ENCODE measurements at regions not wholly inside any gene's neighbourhood (a gene's known extent, or its start where the extent isn't known, plus 50 kb on each side); places are given as distances from the start of the nearest gene placed in this dataset.

DNA sequence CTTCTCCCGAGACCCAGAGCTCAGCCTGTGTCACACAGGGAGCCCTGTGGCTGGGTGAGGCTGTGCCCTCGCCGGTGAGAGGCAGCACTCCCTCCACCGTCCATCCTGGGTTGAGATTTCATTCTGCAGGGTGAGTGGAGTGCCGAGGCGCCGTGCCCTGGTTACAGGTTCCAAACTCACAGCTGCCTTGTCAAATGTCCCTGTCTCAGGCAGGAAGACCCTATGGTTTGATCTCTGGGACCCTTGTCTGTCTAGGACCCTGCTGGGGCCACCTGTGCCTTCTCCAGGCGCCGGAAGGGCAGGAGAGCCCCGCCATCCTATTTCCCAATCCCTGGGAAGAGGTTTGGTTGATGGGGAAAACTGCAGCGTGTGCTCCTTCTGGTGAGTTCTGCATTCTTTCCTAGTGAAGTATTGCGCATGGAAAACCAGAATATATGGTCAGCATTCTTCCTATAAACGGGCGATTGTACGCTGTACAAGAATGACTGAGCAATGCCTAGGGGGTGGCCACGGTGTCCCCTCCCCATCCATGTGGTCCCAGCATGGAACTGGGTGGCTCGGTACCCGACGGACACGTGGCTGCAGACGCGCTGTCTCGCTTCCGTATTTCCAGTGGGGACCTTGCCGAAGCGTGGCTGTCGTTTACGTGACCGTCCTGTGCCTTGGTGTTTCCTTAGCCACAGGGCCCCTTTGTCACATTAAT, 95.9 kb upstream of the COL5A1 start:
- POLR2A ChIA-PET, result no interaction called here
- H3K27me3 ChIP-seq (ENCODE audit: control insufficient read depth, insufficient read depth, low read length), result no peaks in the 10 kb centered on the region
- DNase-seq (ENCODE audit: low read depth, low spot score), result no peak
- no peak overlapping the region for H3K4me3 ChIP-seq (ENCODE audit: low read depth, low read length)
- peak overlapping the region; percentile 75 for H3K27ac ChIP-seq (ENCODE audit: low read depth, low read length)
- CTCF ChIA-PET, result no interaction called here
- TF ChIP-seq, protein P1, sequence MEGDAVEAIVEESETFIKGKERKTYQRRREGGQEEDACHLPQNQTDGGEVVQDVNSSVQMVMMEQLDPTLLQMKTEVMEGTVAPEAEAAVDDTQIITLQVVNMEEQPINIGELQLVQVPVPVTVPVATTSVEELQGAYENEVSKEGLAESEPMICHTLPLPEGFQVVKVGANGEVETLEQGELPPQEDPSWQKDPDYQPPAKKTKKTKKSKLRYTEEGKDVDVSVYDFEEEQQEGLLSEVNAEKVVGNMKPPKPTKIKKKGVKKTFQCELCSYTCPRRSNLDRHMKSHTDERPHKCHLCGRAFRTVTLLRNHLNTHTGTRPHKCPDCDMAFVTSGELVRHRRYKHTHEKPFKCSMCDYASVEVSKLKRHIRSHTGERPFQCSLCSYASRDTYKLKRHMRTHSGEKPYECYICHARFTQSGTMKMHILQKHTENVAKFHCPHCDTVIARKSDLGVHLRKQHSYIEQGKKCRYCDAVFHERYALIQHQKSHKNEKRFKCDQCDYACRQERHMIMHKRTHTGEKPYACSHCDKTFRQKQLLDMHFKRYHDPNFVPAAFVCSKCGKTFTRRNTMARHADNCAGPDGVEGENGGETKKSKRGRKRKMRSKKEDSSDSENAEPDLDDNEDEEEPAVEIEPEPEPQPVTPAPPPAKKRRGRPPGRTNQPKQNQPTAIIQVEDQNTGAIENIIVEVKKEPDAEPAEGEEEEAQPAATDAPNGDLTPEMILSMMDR (IDR thresholded peaks at IDR 0.05; ENCODE audit: low read depth, low read length), result no peak
- H3K9me3 ChIP-seq (ENCODE audit: control insufficient read depth, insufficient read depth, low read length), result peaks cover 17% of the 10 kb centered on the region

DNA sequence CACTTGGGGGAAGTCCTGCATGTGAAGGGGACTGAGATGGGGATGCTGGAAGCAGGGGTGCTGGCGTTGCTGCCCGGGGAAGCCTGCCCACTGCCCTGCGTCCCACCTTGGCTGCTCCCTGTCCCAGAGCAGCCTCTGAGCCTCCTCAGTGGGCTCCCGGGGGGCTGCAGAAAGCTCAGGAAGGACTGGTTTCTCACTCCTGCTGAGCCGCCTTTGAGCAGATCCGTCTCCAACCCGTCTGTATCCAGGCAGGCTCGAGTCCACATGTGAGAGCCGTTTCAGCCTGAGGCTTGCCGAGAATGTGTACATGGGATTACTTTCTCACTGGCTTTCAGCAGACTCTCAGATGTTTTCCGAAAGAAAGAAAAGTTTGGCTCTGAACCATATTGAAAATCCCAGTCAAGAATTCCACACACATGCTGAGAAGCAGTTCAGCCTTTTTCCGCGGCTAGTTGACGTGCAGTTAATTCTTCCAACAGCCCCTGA, 95.3 kb upstream of the COL5A1 start:
- ChIA-PET CTCF (no interaction called here), POLR2A (no interaction called here)
- DNase-seq (ENCODE audit: low read depth, low spot score), result no peak
- Histone ChIP-seq H3K4me3 (ENCODE audit: low read depth, low read length) (no peak overlapping the region), H3K9me3 (ENCODE audit: control insufficient read depth, insufficient read depth, low read length) (peaks cover 11% of the 10 kb centered on the region), H3K27ac (ENCODE audit: low read depth, low read length) (peak overlapping the region; percentile 75), H3K27me3 (ENCODE audit: control insufficient read depth, insufficient read depth, low read length) (no peaks in the 10 kb centered on the region)
- TF ChIP-seq, protein P1 (IDR thresholded peaks at IDR 0.05; ENCODE audit: low read depth, low read length), result no peak

DNA sequence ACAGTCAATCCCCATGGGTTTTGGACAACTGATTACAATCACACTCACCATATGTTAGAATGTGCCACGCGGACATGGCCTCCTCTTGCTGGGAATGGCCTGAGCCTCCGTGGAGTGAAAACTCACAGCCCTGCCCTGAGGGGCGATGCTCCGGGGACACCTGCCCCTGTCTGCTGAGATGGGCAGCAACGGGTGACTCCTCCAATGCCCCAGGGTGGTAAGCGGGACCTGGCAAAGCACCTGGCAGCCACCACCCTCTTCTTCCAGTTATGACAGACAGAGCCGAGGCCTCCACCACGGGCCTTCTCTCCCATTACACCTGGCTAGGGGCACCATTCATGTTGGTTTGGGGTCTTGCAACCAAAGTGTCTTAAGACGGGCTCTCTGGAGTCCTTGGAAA, 94.9 kb upstream of the COL5A1 start:
- CTCF ChIA-PET, result no interaction called here
- Histone ChIP-seq H3K9me3 (ENCODE audit: control insufficient read depth, insufficient read depth, low read length) (peaks cover 10% of the 10 kb centered on the region; the same call in 1 of the 2 replicates), H3K27ac (ENCODE audit: low read depth, low read length) (no peak overlapping the region), H3K4me3 (ENCODE audit: low read depth, low read length) (no peak overlapping the region), H3K27me3 (ENCODE audit: control insufficient read depth, insufficient read depth, low read length) (no peaks in the 10 kb centered on the region)
- no peak for DNase-seq (ENCODE audit: low read depth, low spot score)
- TF ChIP-seq, protein P1 (IDR thresholded peaks at IDR 0.05; ENCODE audit: low read depth, low read length), result no peak
- POLR2A ChIA-PET, result no interaction called here

DNA sequence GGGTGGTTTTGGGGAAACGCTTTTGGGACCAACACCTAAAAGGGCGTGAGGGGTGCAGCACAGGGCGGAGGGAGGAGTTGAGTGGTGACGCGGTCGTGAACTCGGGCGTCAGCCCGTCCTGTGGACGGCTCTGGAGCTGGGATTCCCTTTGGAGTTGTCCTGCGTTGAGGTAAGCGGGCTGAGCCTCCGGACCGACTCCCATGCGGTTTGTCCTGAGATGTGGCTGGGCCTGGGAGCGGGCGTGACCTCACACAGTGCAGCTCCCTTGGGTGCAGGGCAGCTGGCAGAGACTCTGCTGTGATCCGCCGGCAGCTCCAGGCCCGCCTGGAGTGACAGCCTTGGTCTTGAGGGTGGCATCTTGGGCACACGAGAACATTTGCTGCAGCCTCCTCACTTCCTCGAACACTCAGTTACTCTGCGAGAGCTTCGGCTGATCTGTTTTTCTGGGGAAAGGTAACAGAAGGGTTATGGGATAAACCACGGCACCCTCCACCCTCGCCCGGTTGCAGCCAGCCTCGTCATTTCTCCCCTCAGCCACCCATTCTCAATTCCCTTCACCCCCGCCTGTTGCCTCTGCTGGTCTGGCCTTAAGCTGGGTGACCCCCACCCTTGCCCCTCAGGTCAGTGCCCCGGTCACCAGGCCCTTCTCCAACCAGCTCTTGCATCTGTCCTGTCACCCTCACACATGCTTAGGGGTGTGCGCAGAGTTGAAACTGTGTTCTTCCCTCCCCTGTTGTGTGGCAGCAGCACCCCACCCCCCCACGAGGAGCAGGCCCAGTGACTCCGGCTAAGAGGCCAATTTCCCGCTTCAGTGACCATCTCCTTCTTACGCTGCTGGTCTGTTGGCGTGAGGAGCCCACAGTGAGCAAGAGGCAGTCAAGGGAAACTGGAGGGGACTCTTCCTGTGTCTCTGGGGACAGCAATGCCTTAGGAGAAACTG, 94.2 kb upstream of the COL5A1 start:
- Histone ChIP-seq H3K4me3 (ENCODE audit: low read depth, low read length) (no peak overlapping the region), H3K27ac (ENCODE audit: low read depth, low read length) (no peak overlapping the region), H3K9me3 (ENCODE audit: control insufficient read depth, insufficient read depth, low read length) (peaks cover 10% of the 10 kb centered on the region; the same call in 1 of the 2 replicates), H3K27me3 (ENCODE audit: control insufficient read depth, insufficient read depth, low read length) (no peaks in the 10 kb centered on the region)
- ChIA-PET POLR2A (no interaction called here), CTCF (no interaction called here)
- TF ChIP-seq, protein P1 (IDR thresholded peaks at IDR 0.05; ENCODE audit: low read depth, low read length), result no peak
- no peak for DNase-seq (ENCODE audit: low read depth, low spot score)

DNA sequence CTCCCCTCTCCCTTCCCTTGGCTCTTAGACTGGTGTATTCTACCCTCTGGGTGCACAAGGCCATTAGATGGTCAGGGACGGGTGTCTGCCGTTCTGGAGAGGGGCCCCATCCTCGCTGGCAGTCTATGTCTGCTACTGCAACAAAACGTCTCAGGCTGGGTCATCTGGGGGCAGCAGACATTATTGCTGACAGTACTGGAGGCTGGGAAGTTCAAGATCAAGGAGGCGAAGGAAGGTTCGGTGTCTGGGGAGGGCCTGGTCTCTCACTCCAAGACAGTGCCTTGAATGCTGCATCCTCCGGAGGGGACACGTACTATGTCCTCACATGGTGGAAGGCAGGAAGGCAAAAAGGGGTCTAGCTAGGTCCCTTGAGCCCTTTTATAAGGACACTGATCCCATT, 93.4 kb upstream of the COL5A1 start:
- Histone ChIP-seq H3K27me3 (ENCODE audit: control insufficient read depth, insufficient read depth, low read length) (no peaks in the 10 kb centered on the region), H3K4me3 (ENCODE audit: low read depth, low read length) (no peak overlapping the region), H3K27ac (ENCODE audit: low read depth, low read length) (no peak overlapping the region), H3K9me3 (ENCODE audit: control insufficient read depth, insufficient read depth, low read length) (peaks cover 10% of the 10 kb centered on the region; the same call in 1 of the 2 replicates)
- CTCF ChIA-PET, result no interaction called here
- TF ChIP-seq, protein P1 (IDR thresholded peaks at IDR 0.05; ENCODE audit: low read depth, low read length), result no peak
- POLR2A ChIA-PET, result no interaction called here
- DNase-seq (ENCODE audit: low read depth, low spot score), result no peak

Measured in AG04450 (cell line).